H9 (cell line): ENCODE measurements at regions not wholly inside any gene's neighbourhood (a gene's known extent, or its start where the extent isn't known, plus 50 kb on each side); places are given as distances from the start of the nearest gene placed in this dataset.

Experiments
- DNase-seq: peaks from one replicate; pipeline ENCODE4 v3.0.0-alpha.2; 2017
- H2AFZ ChIP-seq: one replicate; pipeline ENCODE4 v1.6.1; 2013; ENCODE audit warnings: mild to moderate bottlenecking, low read length, control low read depth, moderate library complexity
- H2AK5ac ChIP-seq: 2 replicates; pipeline ENCODE4 v1.6.1; 2013; ENCODE audit warnings: low read length, control low read depth, mixed read lengths; ENCODE audit not compliant: insufficient read length
- H2BK120ac ChIP-seq: one replicate; pipeline ENCODE4 v1.6.1; 2013; ENCODE audit warnings: low read depth, mild to moderate bottlenecking, low read length, control low read depth, inconsistent platforms; ENCODE audit not compliant: poor library complexity, severe bottlenecking
- H2BK12ac ChIP-seq: 2 replicates; pipeline ENCODE4 v1.6.1; 2013; ENCODE audit warnings: low read length, control low read depth, mixed read lengths, low read depth; ENCODE audit not compliant: insufficient read length
- H2BK15ac ChIP-seq: 2 replicates; pipeline ENCODE4 v1.6.1; 2013; ENCODE audit warnings: low read depth, low read length, control low read depth
- H2BK20ac ChIP-seq: one replicate; pipeline ENCODE4 v1.6.1; 2013; ENCODE audit warnings: low read depth, mild to moderate bottlenecking, low read length, control low read depth, inconsistent platforms; ENCODE audit not compliant: poor library complexity, severe bottlenecking
- H2BK5ac ChIP-seq: 2 replicates; pipeline ENCODE4 v1.6.1; 2013; ENCODE audit warnings: low read length, control low read depth, mixed read lengths; ENCODE audit not compliant: insufficient read length
- H3K14ac ChIP-seq: 2 replicates; pipeline ENCODE4 v1.6.1; 2013; ENCODE audit warnings: low read length, control low read depth; ENCODE audit not compliant: insufficient read depth
- H3K18ac ChIP-seq: 2 replicates; pipeline ENCODE4 v1.6.1; 2013; ENCODE audit warnings: low read depth, mild to moderate bottlenecking, mixed read lengths, low read length, control low read depth; ENCODE audit not compliant: insufficient read length
- H3K23ac ChIP-seq: 2 replicates; pipeline ENCODE4 v1.6.1; 2013; ENCODE audit warnings: low read length, control low read depth, mixed read lengths, low read depth; ENCODE audit not compliant: insufficient read length
- H3K23me2 ChIP-seq: 2 replicates; pipeline ENCODE4 v1.6.1; 2013; ENCODE audit warnings: low read depth, mild to moderate bottlenecking, mixed read lengths, low read length, control low read depth; ENCODE audit not compliant: insufficient read length, poor library complexity, severe bottlenecking
- H3K27ac ChIP-seq: 2 replicates; pipeline ENCODE4 v1.5.1; 2013; ENCODE audit warnings: low read length, control low read depth, mixed read lengths, low read depth; ENCODE audit not compliant: insufficient read length
- H3K27me3 ChIP-seq: 2 replicates; pipeline ENCODE4 v1.6.1; 2013; ENCODE audit warnings: low read length, control low read depth, inconsistent platforms; ENCODE audit not compliant: insufficient read depth
- H3K4ac ChIP-seq: 2 replicates; pipeline ENCODE4 v1.6.1; 2013; ENCODE audit warnings: low read depth, mild to moderate bottlenecking, control low read depth, inconsistent platforms, low read length, moderate library complexity
- H3K4me1 ChIP-seq: 2 replicates; pipeline ENCODE4 v1.6.1; 2013; ENCODE audit warnings: low read length, control low read depth, inconsistent platforms; ENCODE audit not compliant: insufficient read depth
- H3K4me2 ChIP-seq: 2 replicates; pipeline ENCODE4 v1.6.1; 2013; ENCODE audit warnings: low read length, control low read depth, mixed read lengths; ENCODE audit not compliant: insufficient read length, insufficient read depth
- H3K56ac ChIP-seq: 2 replicates; pipeline ENCODE4 v1.6.1; 2013; ENCODE audit warnings: low read depth, mild to moderate bottlenecking, mixed read lengths, low read length, control low read depth; ENCODE audit not compliant: insufficient read length
- H3K79me1 ChIP-seq: 2 replicates; pipeline ENCODE4 v1.6.1; 2013; ENCODE audit warnings: low read depth, mild to moderate bottlenecking, moderate library complexity, low read length, control low read depth, inconsistent platforms; ENCODE audit not compliant: insufficient read depth, poor library complexity, severe bottlenecking
- H3K79me2 ChIP-seq: 2 replicates; pipeline ENCODE4 v1.6.1; 2013; ENCODE audit warnings: low read length, control low read depth, inconsistent platforms; ENCODE audit not compliant: insufficient read depth
- H3K9ac ChIP-seq: 2 replicates; pipeline ENCODE4 v1.6.1; 2013; ENCODE audit warnings: low read length, control low read depth, mixed read lengths; ENCODE audit not compliant: insufficient read length; ENCODE audit errors: extremely low read depth
- H3K9me3 ChIP-seq: one replicate; pipeline ENCODE4 v1.6.1; 2013; ENCODE audit warnings: low read depth, low read length, inconsistent platforms; ENCODE audit not compliant: control insufficient read depth
- H3T11ph ChIP-seq: one replicate; pipeline ENCODE4 v1.6.1; 2013; ENCODE audit warnings: mild to moderate bottlenecking, low read length, control low read depth, inconsistent platforms
- H4K20me1 ChIP-seq: one replicate; pipeline ENCODE4 v1.6.1; 2013; ENCODE audit not compliant: control insufficient read depth, insufficient read length, insufficient read depth
- H4K5ac ChIP-seq: 2 replicates; pipeline ENCODE4 v1.6.1; 2013; ENCODE audit warnings: low read depth, mild to moderate bottlenecking, mixed read lengths, low read length, control low read depth; ENCODE audit not compliant: insufficient read length
- H4K8ac ChIP-seq: replicated peaks from 2 replicates; pipeline ENCODE4 v1.6.1; 2013; ENCODE audit warnings: low read length, control low read depth, mixed read lengths, low read depth; ENCODE audit not compliant: insufficient read length
- H4K91ac ChIP-seq: 2 replicates; pipeline ENCODE4 v1.6.1; 2013; ENCODE audit warnings: low read depth, mild to moderate bottlenecking, moderate library complexity, mixed read lengths, low read length, control low read depth; ENCODE audit not compliant: insufficient read length
- H3K27ac Mint-ChIP-seq, 3 experiments: 2 replicates in 2 of 3; 3 replicates in 1 of 3; pipeline ENCODE4 v1.8.0; 2020 to 2021; ENCODE audit warnings: mixed read lengths in 3 of 3, mild to moderate bottlenecking in 1 of 3, moderate library complexity in 1 of 3
- H3K27me3 Mint-ChIP-seq: 2 replicates; pipeline ENCODE4 v1.8.0; 2021; ENCODE audit warnings: low read depth, mild to moderate bottlenecking, moderate library complexity, mixed read lengths
- H3K36me3 Mint-ChIP-seq, 3 experiments: 2 replicates in 2 of 3; 3 replicates in 1 of 3; pipeline ENCODE4 v1.8.0; 2020 to 2021; ENCODE audit warnings: low read depth in 3 of 3, mixed read lengths in 3 of 3; ENCODE audit not compliant: insufficient read depth in 1 of 3
- H3K4me1 Mint-ChIP-seq, 2 experiments: 2 replicates each; pipeline ENCODE4 v1.8.0; 2020; ENCODE audit warnings: mixed read lengths in 2 of 2
- H3K4me3 Mint-ChIP-seq, 2 experiments: 2 replicates in 1 of 2; 3 replicates in 1 of 2; pipeline ENCODE4 v1.8.0; 2020 to 2021; ENCODE audit warnings: mild to moderate bottlenecking in 2 of 2, mixed read lengths in 2 of 2, moderate library complexity in 1 of 2
- H3K9me3 Mint-ChIP-seq, 2 experiments: 2 replicates in 1 of 2; 3 replicates in 1 of 2; pipeline ENCODE4 v1.8.0; 2020; ENCODE audit warnings: mild to moderate bottlenecking in 2 of 2, mixed read lengths in 2 of 2, moderate library complexity in 1 of 2
- CTCF ChIP-seq: fragments of 200-600 bp; sonication (generic); conservative IDR thresholded peaks from 3 replicates; pipeline ENCODE4 v1.8.0; 2021; ENCODE audit warnings: antibody characterized with exemption, mild to moderate bottlenecking
- whole genome bisulfite sequencing: extraction: QIAGEN DNeasy Blood & Tissue Kit; methylation state at CpG from one replicate; pipeline ENCODE4 v1.1.7; 2013; ENCODE audit warnings: missing lambda C conversion rate, low lambda C conversion rate, mixed read lengths; ENCODE audit not compliant: insufficient read length; ENCODE audit errors: extremely low coverage; 5-methylcytosine and 5-hydroxymethylcytosine counted together

- no peak for DNase-seq
- WGBS, result no CpG with 5 or more reads among the region's 2 CpGs
- no peak overlapping the region for H2BK120ac ChIP-seq
Measured at GRCh38 chr15:92336419-92336987, 57.2 kb upstream of the ST8SIA2 start.

More at GRCh38 chr15:92336419-92336987, 57.2 kb upstream of the ST8SIA2 start:
- H4K91ac ChIP-seq, result no peak overlapping the region
- no peak overlapping the region for H3K27ac ChIP-seq
- H3K18ac ChIP-seq, result no peak overlapping the region
- no peak overlapping the region for H2BK5ac ChIP-seq
- peaks cover 7% of the 10 kb centered on the region in 2 experiments; a peak in 3 of 4 replicates for H3K4me1 Mint-ChIP-seq
- peaks cover 2% of the 10 kb centered on the region for H4K20me1 ChIP-seq
- H3K4me3 Mint-ChIP-seq, result no peak overlapping the region
- no peak overlapping the region for H3K4ac ChIP-seq
- no peak overlapping the region for H2AK5ac ChIP-seq
- H2BK15ac ChIP-seq, result no peak overlapping the region
- no peak overlapping the region for H4K8ac ChIP-seq
- no peak overlapping the region for H3K9ac ChIP-seq
- H3K4me1 ChIP-seq, result no peaks in the 10 kb centered on the region
- H3K23ac ChIP-seq, result no peak overlapping the region
- no peak for TF ChIP-seq CTCF
- peaks cover 4% of the 10 kb centered on the region for H3K27me3 Mint-ChIP-seq
- H3K14ac ChIP-seq, result no peak overlapping the region
- H2BK12ac ChIP-seq, result no peak overlapping the region
- H3K36me3 Mint-ChIP-seq, result peaks cover 0 to 3% (median 3%) of the 10 kb centered on the region in 3 experiments; a peak in 2 of 7 replicates
- H4K5ac ChIP-seq, result no peak overlapping the region
- H3K79me1 ChIP-seq, result no peaks in the 10 kb centered on the region
- H3K79me2 ChIP-seq, result no peaks in the 10 kb centered on the region
- peaks cover 7% of the 10 kb centered on the region in 2 experiments; a peak in 4 of 5 replicates for H3K9me3 Mint-ChIP-seq
- H3K27me3 ChIP-seq, result no peaks in the 10 kb centered on the region
- no peak overlapping the region for H2AFZ ChIP-seq
- H3K56ac ChIP-seq, result no peak overlapping the region
- no peaks in the 10 kb centered on the region for H3K23me2 ChIP-seq
- H3K27ac Mint-ChIP-seq, result no peak overlapping the region
- no peak overlapping the region for H2BK20ac ChIP-seq
- no peak overlapping the region for H3K4me2 ChIP-seq
- no peaks in the 10 kb centered on the region for H3K9me3 ChIP-seq
- H3T11ph ChIP-seq, result no peak overlapping the region
